ENCODE measurements at regions not wholly inside any gene's neighbourhood (a gene's known extent, or its start where the extent isn't known, plus 50 kb on each side); places are given as distances from the start of the nearest gene placed in this dataset.
A peak's percentile ranks its signal among the peaks of the same experiment; 100 is the strongest.

- Histone ChIP-seq H3K27me3 (ENCODE audit: control insufficient read depth, insufficient read depth, low read length) (no peaks in the 10 kb centered on the region), H3K4me1 (ENCODE audit: control insufficient read depth, insufficient read depth, low read length) (no peaks in the 10 kb centered on the region), H3K27ac (ENCODE audit: low read depth, low read length) (no peak overlapping the region), H3K36me3 (ENCODE audit: control insufficient read depth, insufficient read depth, low read length) (no peaks in the 10 kb centered on the region), H3K4me3 (ENCODE audit: low read depth, low read length) (no peak overlapping the region), H3K9me3 (ENCODE audit: control insufficient read depth, insufficient read depth, low read length) (no peaks in the 10 kb centered on the region)
- no peak for DNase-seq (ENCODE audit: low read depth in 4 of 6, low spot score in 6 of 6)
- 83% methylated on average over 42 of the region's 47 CpGs for WGBS (ENCODE audit: insufficient coverage)
Observed at GRCh38 chr6:6940031-6941025, 167.4 kb upstream of the RREB1 start.

GRCh38 chr6:6941201-6941600, 166.6 kb upstream of the RREB1 start:
- no peak overlapping the region for H3K4me3 ChIP-seq (ENCODE audit: low read depth, low read length)
- no peaks in the 10 kb centered on the region for H3K4me1 ChIP-seq (ENCODE audit: control insufficient read depth, insufficient read depth, low read length)
- DNase-seq (ENCODE audit: low read depth in 4 of 6, low spot score in 6 of 6), result no peak
- no peaks in the 10 kb centered on the region for H3K9me3 ChIP-seq (ENCODE audit: control insufficient read depth, insufficient read depth, low read length)
- no peaks in the 10 kb centered on the region for H3K27me3 ChIP-seq (ENCODE audit: control insufficient read depth, insufficient read depth, low read length)
- no peaks in the 10 kb centered on the region for H3K36me3 ChIP-seq (ENCODE audit: control insufficient read depth, insufficient read depth, low read length)
- H3K27ac ChIP-seq (ENCODE audit: low read depth, low read length), result no peak overlapping the region
- 91% methylated on average over 5 of the region's 8 CpGs for WGBS (ENCODE audit: insufficient coverage)

- H3K27me3 ChIP-seq (ENCODE audit: control insufficient read depth, insufficient read depth, low read length), result no peaks in the 10 kb centered on the region
- H3K27ac ChIP-seq (ENCODE audit: low read depth, low read length), result no peak overlapping the region
- H3K36me3 ChIP-seq (ENCODE audit: control insufficient read depth, insufficient read depth, low read length), result no peaks in the 10 kb centered on the region
- no peak overlapping the region for H3K4me3 ChIP-seq (ENCODE audit: low read depth, low read length)
- no peaks in the 10 kb centered on the region for H3K4me1 ChIP-seq (ENCODE audit: control insufficient read depth, insufficient read depth, low read length)
- no peaks in the 10 kb centered on the region for H3K9me3 ChIP-seq (ENCODE audit: control insufficient read depth, insufficient read depth, low read length)
- 73% methylated on average over 2 of the region's 3 CpGs for WGBS (ENCODE audit: insufficient coverage)
- DNase-seq (ENCODE audit: low read depth in 4 of 6, low spot score in 6 of 6), result no peak
Observed at GRCh38 chr6:6942091-6942490, 165.7 kb upstream of the RREB1 start.

- Histone ChIP-seq H3K4me3 (ENCODE audit: low read depth, low read length) (no peak overlapping the region), H3K9me3 (ENCODE audit: control insufficient read depth, insufficient read depth, low read length) (no peaks in the 10 kb centered on the region), H3K27ac (ENCODE audit: low read depth, low read length) (no peak overlapping the region), H3K36me3 (ENCODE audit: control insufficient read depth, insufficient read depth, low read length) (no peaks in the 10 kb centered on the region), H3K4me1 (ENCODE audit: control insufficient read depth, insufficient read depth, low read length) (no peaks in the 10 kb centered on the region), H3K27me3 (ENCODE audit: control insufficient read depth, insufficient read depth, low read length) (no peaks in the 10 kb centered on the region)
- DNase-seq (ENCODE audit: low read depth in 4 of 6, low spot score in 6 of 6), result peak in 3 of 6 donors; percentile 19 to 53 (median 48)
- WGBS (ENCODE audit: insufficient coverage), result 13% methylated on average over 4 of the region's 13 CpGs
Observed at GRCh38 chr6:6942831-6943230, 164.9 kb upstream of the RREB1 start.

GRCh38 chr6:6943421-6943820, 164.3 kb upstream of the RREB1 start:
- Histone ChIP-seq H3K27me3 (ENCODE audit: control insufficient read depth, insufficient read depth, low read length) (no peaks in the 10 kb centered on the region), H3K9me3 (ENCODE audit: control insufficient read depth, insufficient read depth, low read length) (no peaks in the 10 kb centered on the region), H3K4me1 (ENCODE audit: control insufficient read depth, insufficient read depth, low read length) (no peaks in the 10 kb centered on the region), H3K36me3 (ENCODE audit: control insufficient read depth, insufficient read depth, low read length) (no peaks in the 10 kb centered on the region), H3K4me3 (ENCODE audit: low read depth, low read length) (no peak overlapping the region), H3K27ac (ENCODE audit: low read depth, low read length) (no peak overlapping the region)
- no peak for DNase-seq (ENCODE audit: low read depth in 4 of 6, low spot score in 6 of 6)
- WGBS (ENCODE audit: insufficient coverage), result no CpG with 5 or more reads among the region's 1 CpG

GRCh38 chr6:6946206-6947155, 161.3 kb upstream of the RREB1 start:
- H3K27ac ChIP-seq (ENCODE audit: low read depth, low read length), result no peak overlapping the region
- H3K36me3 ChIP-seq (ENCODE audit: control insufficient read depth, insufficient read depth, low read length), result no peaks in the 10 kb centered on the region
- H3K4me1 ChIP-seq (ENCODE audit: control insufficient read depth, insufficient read depth, low read length), result no peaks in the 10 kb centered on the region
- WGBS (ENCODE audit: insufficient coverage), result 63% methylated on average over 2 of the region's 8 CpGs
- H3K4me3 ChIP-seq (ENCODE audit: low read depth, low read length), result no peak overlapping the region
- peaks cover 2% of the 10 kb centered on the region for H3K9me3 ChIP-seq (ENCODE audit: control insufficient read depth, insufficient read depth, low read length)
- no peak for DNase-seq (ENCODE audit: low read depth in 4 of 6, low spot score in 6 of 6)
- H3K27me3 ChIP-seq (ENCODE audit: control insufficient read depth, insufficient read depth, low read length), result no peaks in the 10 kb centered on the region

GRCh38 chr6:6950373-6951145, 157.2 kb upstream of the RREB1 start:
- H3K27me3 ChIP-seq (ENCODE audit: control insufficient read depth, insufficient read depth, low read length), result no peaks in the 10 kb centered on the region
- no peaks in the 10 kb centered on the region for H3K36me3 ChIP-seq (ENCODE audit: control insufficient read depth, insufficient read depth, low read length)
- WGBS (ENCODE audit: insufficient coverage), result 83% methylated on average over 1 of the region's 3 CpGs
- no peak for DNase-seq (ENCODE audit: low read depth in 4 of 6, low spot score in 6 of 6)
- no peaks in the 10 kb centered on the region for H3K4me1 ChIP-seq (ENCODE audit: control insufficient read depth, insufficient read depth, low read length)
- H3K4me3 ChIP-seq (ENCODE audit: low read depth, low read length), result no peak overlapping the region
- no peak overlapping the region for H3K27ac ChIP-seq (ENCODE audit: low read depth, low read length)
- peaks cover 4% of the 10 kb centered on the region for H3K9me3 ChIP-seq (ENCODE audit: control insufficient read depth, insufficient read depth, low read length)

- WGBS (ENCODE audit: insufficient coverage), result 100% methylated on average over 3 of the region's 3 CpGs
Observed at GRCh38 chr6:6951355-6951754, 156.4 kb upstream of the RREB1 start.

GRCh38 chr6:6952484-6952883, 155.3 kb upstream of the RREB1 start:
- 91% methylated on average over 32 of the region's 33 CpGs for WGBS (ENCODE audit: insufficient coverage)
- Histone ChIP-seq H3K4me1 (ENCODE audit: control insufficient read depth, insufficient read depth, low read length) (no peaks in the 10 kb centered on the region), H3K27ac (ENCODE audit: low read depth, low read length) (no peak overlapping the region), H3K27me3 (ENCODE audit: control insufficient read depth, insufficient read depth, low read length) (no peaks in the 10 kb centered on the region), H3K4me3 (ENCODE audit: low read depth, low read length) (no peak overlapping the region), H3K9me3 (ENCODE audit: control insufficient read depth, insufficient read depth, low read length) (peaks cover 4% of the 10 kb centered on the region), H3K36me3 (ENCODE audit: control insufficient read depth, insufficient read depth, low read length) (no peaks in the 10 kb centered on the region)
- no peak for DNase-seq (ENCODE audit: low read depth in 4 of 6, low spot score in 6 of 6)

More at GRCh38 chr6:6951355-6951754, 156.4 kb upstream of the RREB1 start:
- H3K27ac ChIP-seq (ENCODE audit: low read depth, low read length), result no peak overlapping the region
- no peaks in the 10 kb centered on the region for H3K4me1 ChIP-seq (ENCODE audit: control insufficient read depth, insufficient read depth, low read length)
- H3K36me3 ChIP-seq (ENCODE audit: control insufficient read depth, insufficient read depth, low read length), result no peaks in the 10 kb centered on the region
- no peaks in the 10 kb centered on the region for H3K27me3 ChIP-seq (ENCODE audit: control insufficient read depth, insufficient read depth, low read length)
- no peak overlapping the region for H3K4me3 ChIP-seq (ENCODE audit: low read depth, low read length)
- DNase-seq (ENCODE audit: low read depth in 4 of 6, low spot score in 6 of 6), result no peak
- peaks cover 4% of the 10 kb centered on the region for H3K9me3 ChIP-seq (ENCODE audit: control insufficient read depth, insufficient read depth, low read length)

All from spinal cord (tissue), 9 donors.